SK-N-SH (cell line): ENCODE measurements at regions not wholly inside any gene's neighbourhood (a gene's known extent, or its start where the extent isn't known, plus 50 kb on each side); places are given as distances from the start of the nearest gene placed in this dataset.

Experiments used
- CTCF ChIA-PET: fragments of 300-600, 350-600 bp; formaldehyde crosslinking; extraction: SDS; loops from one replicate; lab custom pipeline; 2021; lab: Yijun Ruan, JAX
- POLR2A ChIA-PET: fragments of 350-600 bp; sonication (Branson Sonifier 250); formaldehyde crosslinking; extraction: SDS; loops from one replicate; lab custom pipeline; 2020; ENCODE audit warnings: antibody characterized with exemption, inconsistent platforms; lab: Yijun Ruan, JAX
- DNase-seq: peaks from one replicate; pipeline ENCODE4 v3.0.0; 2012
- H2AFZ ChIP-seq: fragments of 200-600 bp; sonication (generic); 2 replicates; pipeline ENCODE4 v1.8.1; 2016; ENCODE audit warnings: antibody characterized with exemption, mild to moderate bottlenecking, low read depth
- H3F3A ChIP-seq: fragments of 200-600 bp; sonication (generic); replicated peaks from 2 replicates; pipeline ENCODE3; 2016; ENCODE audit warnings: antibody characterized with exemption, mild to moderate bottlenecking; ENCODE audit not compliant: insufficient read depth
- H3K27ac ChIP-seq, 2 experiments: fragments of 200-500 bp in 1 of 2; fragments of 200-600 bp in 1 of 2; sonication (Bioruptor generic) in 1 of 2; sonication (generic), shearing (Covaris generic) in 1 of 2; 2 replicates each; pipeline versions ENCODE4 v1.5.1 to v1.6.1; 2014 to 2016; ENCODE audit warnings: low read depth in 2 of 2, inconsistent platforms in 1 of 2, low read length in 1 of 2, mild to moderate bottlenecking in 1 of 2, mixed read lengths in 1 of 2
- H3K27me3 ChIP-seq: fragments of 200-600 bp; sonication (generic), shearing (Covaris generic); 2 replicates; pipeline ENCODE4 v1.6.1; 2016; ENCODE audit warnings: mixed run types; ENCODE audit not compliant: insufficient read depth
- H3K36me3 ChIP-seq, 2 experiments: fragments of 200-500 bp in 1 of 2; fragments of 200-600 bp in 1 of 2; sonication (Bioruptor generic) in 1 of 2; sonication (generic) in 1 of 2; replicated peaks in 1 of 2; 2 replicates each; pipeline versions ENCODE3 to v1.5.1; 2014 to 2016; ENCODE audit warnings: low read length in 1 of 2, mild to moderate bottlenecking in 1 of 2; ENCODE audit not compliant: insufficient read depth in 2 of 2, control insufficient read depth in 1 of 2
- H3K4me1 ChIP-seq, 2 experiments: fragments of 200-500 bp in 1 of 2; fragments of 200-600 bp in 1 of 2; sonication (Bioruptor generic) in 1 of 2; sonication (generic), shearing (Covaris generic) in 1 of 2; 2 replicates each; pipeline versions ENCODE4 v1.5.1 to v1.6.1; 2014 to 2016; ENCODE audit warnings: low read depth in 1 of 2, low read length in 1 of 2, mixed run types in 1 of 2; ENCODE audit not compliant: insufficient read depth in 2 of 2, control insufficient read depth in 1 of 2
- H3K4me2 ChIP-seq: fragments of 200-600 bp; sonication (generic), shearing (Covaris generic); 2 replicates; pipeline ENCODE4 v1.6.1; 2017; ENCODE audit warnings: mixed run types
- H3K4me3 ChIP-seq, 2 experiments: fragments of 200-500 bp in 1 of 2; fragments of 200-600 bp in 1 of 2; sonication (Bioruptor generic) in 1 of 2; sonication (generic), shearing (Covaris generic) in 1 of 2; 2 replicates each; pipeline versions ENCODE4 v1.5.1 to v1.8.1; 2014 to 2016; ENCODE audit warnings: low read depth in 2 of 2, inconsistent platforms in 1 of 2, low read length in 1 of 2, mild to moderate bottlenecking in 1 of 2, mixed read lengths in 1 of 2, moderate library complexity in 1 of 2
- H3K79me2 ChIP-seq: fragments of 200-600 bp; sonication (generic); 2 replicates; pipeline ENCODE4 v1.8.1; 2017; ENCODE audit warnings: mild to moderate bottlenecking; ENCODE audit not compliant: insufficient read depth
- H3K9ac ChIP-seq: fragments of 200-600 bp; sonication (generic); 2 replicates; pipeline ENCODE4 v1.6.1; 2017; ENCODE audit warnings: mixed run types
- H3K9me2 ChIP-seq: fragments of 200-600 bp; sonication (generic); 2 replicates; pipeline ENCODE4 v1.6.1; 2017; ENCODE audit warnings: mixed run types
- H3K9me3 ChIP-seq: fragments of 200-600 bp; sonication (generic); 2 replicates; pipeline ENCODE4 v1.6.1; 2017; ENCODE audit warnings: mixed run types, mild to moderate bottlenecking, moderate library complexity
- H4K20me1 ChIP-seq: fragments of 200-600 bp; sonication (generic); 2 replicates; pipeline ENCODE4 v1.6.1; 2017; ENCODE audit warnings: mild to moderate bottlenecking, mixed run types; ENCODE audit not compliant: insufficient read depth
- CHD2 ChIP-seq: fragments of 150-350 bp; IDR thresholded peaks from 2 replicates; pipeline ENCODE4 v1.6.1; 2018; ENCODE audit warnings: low read length; ENCODE audit not compliant: partially characterized antibody
- EZH2phosphoT487 ChIP-seq: fragments of 200-600 bp; sonication (generic); IDR thresholded peaks from 2 replicates; pipeline ENCODE4 v1.6.1; 2017; ENCODE audit warnings: low read depth, mixed run types, mild to moderate bottlenecking, antibody characterized with exemption, moderate library complexity, borderline replicate concordance
- FOSL2 ChIP-seq: IDR thresholded peaks from 2 replicates; pipeline ENCODE4 v1.4.0; 2012; ENCODE audit warnings: low read depth, mild to moderate bottlenecking, moderate library complexity, borderline replicate concordance
- FOXJ3 ChIP-seq: sonication (generic); formaldehyde crosslinking; IDR thresholded peaks from 2 replicates; pipeline ENCODE4 v1.5.1; 2020; ENCODE audit warnings: mild to moderate bottlenecking, missing genetic modification reagents
- FOXM1 ChIP-seq: IDR thresholded peaks from 2 replicates; pipeline ENCODE4 v1.4.0; 2012; ENCODE audit warnings: low read depth, mild to moderate bottlenecking
- GABPA ChIP-seq: IDR thresholded peaks from 2 replicates; pipeline ENCODE4 v1.4.0; 2012; ENCODE audit warnings: low read depth, mild to moderate bottlenecking
- JUND ChIP-seq: IDR thresholded peaks from 2 replicates; pipeline ENCODE4 v1.4.0; 2012
- MEF2A ChIP-seq: IDR thresholded peaks from 2 replicates; pipeline ENCODE4 v1.4.0; 2012; ENCODE audit warnings: low read depth, borderline replicate concordance
- NFIC ChIP-seq: IDR thresholded peaks from 2 replicates; pipeline ENCODE4 v1.4.0; 2012; ENCODE audit warnings: borderline replicate concordance
- NRF1 ChIP-seq: IDR thresholded peaks from 2 replicates; pipeline ENCODE4 v1.6.1; 2012; ENCODE audit warnings: low read depth, mild to moderate bottlenecking, low read length
- RAD21 ChIP-seq: IDR thresholded peaks from 2 replicates; pipeline ENCODE4 v1.6.1; 2012; ENCODE audit warnings: mild to moderate bottlenecking, low read length
- RCOR1 ChIP-seq: fragments of 150-350 bp; IDR thresholded peaks from 2 replicates; pipeline ENCODE4 v1.6.1; 2017; ENCODE audit warnings: antibody characterized with exemption, low read length
- RXRA ChIP-seq: IDR thresholded peaks from 2 replicates; pipeline ENCODE4 v1.4.0; 2012; ENCODE audit warnings: low read depth, mild to moderate bottlenecking, borderline replicate concordance
- TAF1 ChIP-seq: IDR thresholded peaks from 2 replicates; pipeline ENCODE4 v1.6.1; 2012; ENCODE audit warnings: low read depth, mild to moderate bottlenecking, low read length, moderate library complexity, borderline replicate concordance
- TCF12 ChIP-seq: IDR thresholded peaks from 2 replicates; pipeline ENCODE4 v1.4.0; 2012
- WGBS: methylation state at CpG from one replicate; pipeline ENCODE4 v1.1.6; 2017; ENCODE audit warnings: low lambda C conversion rate; 5-methylcytosine and 5-hydroxymethylcytosine counted together
- TF ChIP-seq, protein P1 (sequence below): IDR thresholded peaks from 2 replicates; pipeline ENCODE4 v1.4.0; 2012; ENCODE audit warnings: low read depth, borderline replicate concordance
- TF ChIP-seq, protein P2 (sequence below): fragments of 200-600 bp; sonication (generic); IDR thresholded peaks from 2 replicates; pipeline ENCODE4 v1.6.1; 2017; ENCODE audit warnings: antibody characterized with exemption, mild to moderate bottlenecking, moderate library complexity

DNA sequence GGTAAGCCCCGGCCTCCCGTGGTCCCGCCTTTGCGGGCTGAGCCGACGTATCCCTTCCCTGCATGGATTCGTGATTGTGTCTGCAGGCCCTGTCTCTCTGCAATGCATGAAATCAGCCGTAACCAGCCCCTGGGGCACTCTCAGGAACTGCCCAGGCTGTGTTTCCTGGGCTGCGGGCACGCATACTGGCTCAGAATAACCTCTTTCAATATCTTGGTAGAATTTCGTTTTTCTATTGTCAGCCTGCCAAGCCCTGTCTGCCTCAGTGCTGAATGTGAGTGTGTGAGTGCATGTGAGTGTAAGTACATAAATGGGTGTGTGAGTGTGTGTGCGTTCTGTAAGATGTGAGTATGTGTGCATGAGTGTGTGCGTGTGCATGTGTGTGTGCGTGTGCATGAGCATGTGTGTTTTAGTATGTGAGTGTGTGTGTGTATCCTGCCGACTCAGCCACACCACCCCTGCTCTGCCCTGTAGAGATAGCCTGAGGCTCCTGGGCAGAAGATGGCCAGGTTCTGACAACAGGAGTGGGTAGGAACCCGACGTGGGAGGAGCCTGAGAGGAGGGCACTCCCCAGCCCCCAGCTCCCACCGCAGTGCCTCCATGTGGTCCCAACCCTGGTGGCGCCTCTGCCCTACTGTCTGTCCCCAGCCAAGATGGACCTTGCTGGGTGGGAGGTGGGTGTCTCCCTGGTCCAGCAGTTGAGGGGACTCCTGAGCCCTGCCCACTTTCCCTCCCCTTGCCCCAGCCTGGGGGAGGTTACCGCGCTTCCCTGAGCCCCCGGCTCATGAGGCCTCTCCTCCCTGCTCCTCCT lies 268.8 kb downstream of the ADGRD1 start:
- no peaks in the 10 kb centered on the region for H3K79me2 ChIP-seq
- WGBS, result 68% methylated on average over 20 of the region's 22 CpGs
- no peaks in the 10 kb centered on the region for H3K27me3 ChIP-seq
- no peak overlapping the region for H3K4me2 ChIP-seq
- CTCF ChIA-PET, result no interaction called here
- no peak overlapping the region for H3K4me3 ChIP-seq
- no peaks in the 10 kb centered on the region for H3K36me3 ChIP-seq
- no peaks in the 10 kb centered on the region for H4K20me1 ChIP-seq
- H2AFZ ChIP-seq, result no peak overlapping the region
- H3K9me2 ChIP-seq, result no peaks in the 10 kb centered on the region
- POLR2A ChIA-PET, result no interaction called here
- H3K4me1 ChIP-seq, result peaks cover 0 to 35% of the 10 kb centered on the region in 2 experiments; a peak in 1 of 4 replicates
- no peaks in the 10 kb centered on the region for H3F3A ChIP-seq
- H3K9me3 ChIP-seq, result no peaks in the 10 kb centered on the region
- TF ChIP-seq RXRA, result no peak
- no peak overlapping the region for H3K27ac ChIP-seq
- no peak for DNase-seq
- H3K9ac ChIP-seq, result no peak overlapping the region

DNA sequence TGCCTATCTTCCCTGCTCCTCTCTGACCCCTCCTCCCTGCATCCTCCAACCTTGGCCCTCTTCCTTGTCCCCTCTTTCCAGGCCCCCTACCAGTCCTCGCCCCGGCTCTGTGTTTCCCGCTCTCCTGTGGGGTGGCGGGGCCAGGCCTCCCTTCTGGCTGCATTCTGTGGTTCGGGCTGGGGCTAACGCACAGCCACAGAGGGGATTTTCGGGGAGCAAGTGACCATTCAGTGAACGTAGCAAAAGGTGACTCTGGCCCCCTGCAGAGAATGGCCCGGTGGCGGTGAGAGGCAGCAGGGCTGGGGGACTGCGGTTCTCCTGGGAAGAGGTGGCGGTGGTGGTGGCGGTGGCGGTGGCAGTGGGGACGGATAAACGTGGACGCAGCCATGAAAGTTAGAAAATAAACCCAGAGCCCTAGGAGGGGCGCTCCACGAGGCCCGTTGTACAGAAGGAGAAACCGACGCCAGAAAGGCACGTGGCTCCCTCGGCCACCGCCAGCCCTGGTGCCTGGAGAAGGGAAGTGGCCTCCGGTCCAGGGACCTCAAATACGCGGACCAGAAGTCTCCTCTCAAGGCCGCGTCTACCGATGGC lies 269.6 kb downstream of the ADGRD1 start:
- Histone ChIP-seq H3K79me2 (no peaks in the 10 kb centered on the region), H3F3A (no peaks in the 10 kb centered on the region), H3K9me2 (no peaks in the 10 kb centered on the region), H3K27me3 (no peaks in the 10 kb centered on the region), H3K4me1 (peaks cover 0 to 33% of the 10 kb centered on the region in 2 experiments; a peak in 1 of 4 replicates), H3K4me3 (no peak overlapping the region), H2AFZ (no peak overlapping the region), H3K36me3 (no peaks in the 10 kb centered on the region)
- WGBS, result 81% methylated on average over 27 of the region's 31 CpGs
- POLR2A ChIA-PET, result no interaction called here
- no peak for TF ChIP-seq TAF1
- TF ChIP-seq RAD21, result no peak
- TF ChIP-seq CHD2, result no peak
- no peak for TF ChIP-seq FOSL2
- TF ChIP-seq MEF2A, result no peak
- TF ChIP-seq EZH2phosphoT487, result no peak
- TF ChIP-seq, protein P1, sequence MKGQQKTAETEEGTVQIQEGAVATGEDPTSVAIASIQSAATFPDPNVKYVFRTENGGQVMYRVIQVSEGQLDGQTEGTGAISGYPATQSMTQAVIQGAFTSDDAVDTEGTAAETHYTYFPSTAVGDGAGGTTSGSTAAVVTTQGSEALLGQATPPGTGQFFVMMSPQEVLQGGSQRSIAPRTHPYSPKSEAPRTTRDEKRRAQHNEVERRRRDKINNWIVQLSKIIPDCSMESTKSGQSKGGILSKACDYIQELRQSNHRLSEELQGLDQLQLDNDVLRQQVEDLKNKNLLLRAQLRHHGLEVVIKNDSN, result no peak
- TF ChIP-seq, protein P2, sequence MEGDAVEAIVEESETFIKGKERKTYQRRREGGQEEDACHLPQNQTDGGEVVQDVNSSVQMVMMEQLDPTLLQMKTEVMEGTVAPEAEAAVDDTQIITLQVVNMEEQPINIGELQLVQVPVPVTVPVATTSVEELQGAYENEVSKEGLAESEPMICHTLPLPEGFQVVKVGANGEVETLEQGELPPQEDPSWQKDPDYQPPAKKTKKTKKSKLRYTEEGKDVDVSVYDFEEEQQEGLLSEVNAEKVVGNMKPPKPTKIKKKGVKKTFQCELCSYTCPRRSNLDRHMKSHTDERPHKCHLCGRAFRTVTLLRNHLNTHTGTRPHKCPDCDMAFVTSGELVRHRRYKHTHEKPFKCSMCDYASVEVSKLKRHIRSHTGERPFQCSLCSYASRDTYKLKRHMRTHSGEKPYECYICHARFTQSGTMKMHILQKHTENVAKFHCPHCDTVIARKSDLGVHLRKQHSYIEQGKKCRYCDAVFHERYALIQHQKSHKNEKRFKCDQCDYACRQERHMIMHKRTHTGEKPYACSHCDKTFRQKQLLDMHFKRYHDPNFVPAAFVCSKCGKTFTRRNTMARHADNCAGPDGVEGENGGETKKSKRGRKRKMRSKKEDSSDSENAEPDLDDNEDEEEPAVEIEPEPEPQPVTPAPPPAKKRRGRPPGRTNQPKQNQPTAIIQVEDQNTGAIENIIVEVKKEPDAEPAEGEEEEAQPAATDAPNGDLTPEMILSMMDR, result no peak
- no peak for TF ChIP-seq TCF12
- TF ChIP-seq JUND, result no peak
- no peak for TF ChIP-seq RCOR1
- TF ChIP-seq FOXJ3 (CRISPR knock-in tag), result no peak
- TF ChIP-seq FOXM1, result no peak
- TF ChIP-seq NRF1, result no peak
- TF ChIP-seq NFIC, result no peak
- no peak for TF ChIP-seq GABPA
- TF ChIP-seq, all 33 proteins: peak for 0
- no peak for DNase-seq
- Histone ChIP-seq H3K4me2 (no peak overlapping the region), H3K9me3 (no peaks in the 10 kb centered on the region), H3K9ac (no peak overlapping the region), H4K20me1 (no peaks in the 10 kb centered on the region), H3K27ac (no peak overlapping the region)
- CTCF ChIA-PET, result interaction anchor here (1.3 kb wide), 1 partner anchor 118 kb away, joined by 6 read pairs; no protein-coding TSS in a partner anchor
